GM12891 (cell line): ENCODE measurements at regions not wholly inside any gene's neighbourhood (a gene's known extent, or its start where the extent isn't known, plus 50 kb on each side); places are given as distances from the start of the nearest gene placed in this dataset.
"Not testable (repeated sequence)": the region's sequence is repeated elsewhere in the genome, so short reads cannot be mapped to it uniquely, and the experiment has no call there.

ENCODE experiments used
- DNase-seq: peaks from one replicate; pipeline ENCODE4 v3.0.0; 2011; ENCODE audit warnings: low spot score; ENCODE audit not compliant: insufficient read length
- FAIRE-seq: peaks from 2 replicates; lab custom pipeline; 2011; peaks lifted over from hg19 to GRCh38; lab: Jason Lieb, UNC
- PAX5 ChIP-seq: IDR thresholded peaks from 2 replicates; pipeline ENCODE4 v1.6.1; 2011; ENCODE audit warnings: low read length, moderate library complexity, mild to moderate bottlenecking; ENCODE audit not compliant: insufficient read depth, severe bottlenecking
- POLR2A ChIP-seq: IDR thresholded peaks from 2 replicates; pipeline ENCODE4 v1.6.1; 2011; ENCODE audit warnings: low read depth, low read length, control low read depth
- POLR2AphosphoS5 ChIP-seq: IDR thresholded peaks from 2 replicates; pipeline ENCODE4 v1.6.1; 2011; ENCODE audit warnings: low read depth, low read length, control low read depth
- POU2F2 ChIP-seq: IDR thresholded peaks from 2 replicates; pipeline ENCODE4 v1.6.1; 2011; ENCODE audit warnings: low read depth, mild to moderate bottlenecking, control low read depth, low read length, moderate library complexity
- SPI1 ChIP-seq: IDR thresholded peaks from 2 replicates; pipeline ENCODE4 v1.6.1; 2011; ENCODE audit warnings: low read depth, low read length, control low read depth
- TAF1 ChIP-seq: IDR thresholded peaks from 2 replicates; pipeline ENCODE4 v1.6.1; 2011; ENCODE audit warnings: low read depth, low read length, control low read depth

GRCh38 chr6:93035756-93036155 is 383.6 kb downstream of the EPHA7 start:
- DNase-seq = no peak
- FAIRE-seq = no peak
- TF ChIP-seq POLR2AphosphoS5 (no peak), TAF1 (no peak), POLR2A (no peak), PAX5 (no peak), POU2F2 (no peak), SPI1 (no peak)

GRCh38 chr6:93021235-93021915 is 398.0 kb downstream of the EPHA7 start:
- no peak for TF ChIP-seq TAF1
- TF ChIP-seq SPI1 = no peak
- TF ChIP-seq POU2F2 = no peak
- no peak for TF ChIP-seq POLR2AphosphoS5
- no peak for TF ChIP-seq PAX5
- no peak for TF ChIP-seq POLR2A
- FAIRE-seq (no peak), DNase-seq (no peak)

- TF ChIP-seq SPI1 (no peak), POLR2A (no peak), POLR2AphosphoS5 (no peak), POU2F2 (no peak), TAF1 (no peak), PAX5 (no peak)
These were observed 401.7 kb downstream of the EPHA7 start for GRCh38 chr6:93017626-93018025.

GRCh38 chr6:93017213-93017612 is 402.1 kb downstream of the EPHA7 start:
- no peak for TF ChIP-seq PAX5
- TF ChIP-seq POU2F2 = no peak
- no peak for TF ChIP-seq TAF1
- no peak for TF ChIP-seq POLR2AphosphoS5
- TF ChIP-seq SPI1 = no peak
- TF ChIP-seq POLR2A = no peak
- DNase-seq (no peak), FAIRE-seq (no peak)

More at GRCh38 chr6:93017626-93018025, 401.7 kb downstream of the EPHA7 start:
- FAIRE-seq (no peak), DNase-seq (no peak)

GRCh38 chr6:93013054-93013453 is 406.3 kb downstream of the EPHA7 start:
- FAIRE-seq (no peak), DNase-seq (no peak)
- TF ChIP-seq SPI1 (no peak), POLR2AphosphoS5 (no peak), PAX5 (no peak), POU2F2 (no peak), POLR2A (no peak), TAF1 (no peak)

- TF ChIP-seq SPI1 (no peak), POLR2A (no peak), TAF1 (no peak), POLR2AphosphoS5 (no peak), POU2F2 (no peak), PAX5 (no peak)
- no peak for DNase-seq
- no peak for FAIRE-seq
These were observed 411.0 kb downstream of the EPHA7 start for GRCh38 chr6:93008375-93008774.

GRCh38 chr6:92989656-92990055 is 429.7 kb downstream of the EPHA7 start:
- TF ChIP-seq PAX5 (no peak), POLR2A (no peak), SPI1 (no peak), POLR2AphosphoS5 (no peak), POU2F2 (no peak), TAF1 (no peak)
- no peak for DNase-seq
- FAIRE-seq = no peak

- DNase-seq (no peak), FAIRE-seq (no peak)
- TF ChIP-seq TAF1 = no peak
- no peak for TF ChIP-seq POLR2A
- no peak for TF ChIP-seq PAX5
- TF ChIP-seq POLR2AphosphoS5 = no peak
- TF ChIP-seq POU2F2 = no peak
- no peak for TF ChIP-seq SPI1
These were observed 440.1 kb downstream of the EPHA7 start for GRCh38 chr6:92979281-92979680.

GRCh38 chr6:92977018-92977417 is 442.3 kb downstream of the EPHA7 start:
- TF ChIP-seq TAF1 (no peak), POLR2A (no peak), POLR2AphosphoS5 (no peak), POU2F2 (no peak), PAX5 (no peak), SPI1 (no peak)
- DNase-seq (no peak), FAIRE-seq (no peak)

- no peak for FAIRE-seq
- TF ChIP-seq PAX5 (no peak), SPI1 (no peak), POLR2A (no peak), TAF1 (no peak), POLR2AphosphoS5 (no peak), POU2F2 (no peak)
- no peak for DNase-seq
These were observed 452.0 kb downstream of the EPHA7 start for GRCh38 chr6:92967362-92967761.

- TF ChIP-seq POU2F2 = no peak
- no peak for TF ChIP-seq POLR2A
- TF ChIP-seq TAF1 = no peak
- no peak for TF ChIP-seq SPI1
- TF ChIP-seq PAX5 = no peak
- no peak for TF ChIP-seq POLR2AphosphoS5
- DNase-seq = no peak
- no peak for FAIRE-seq
These were observed 456.5 kb downstream of the EPHA7 start for GRCh38 chr6:92962846-92963245.

GRCh38 chr6:92952111-92952510 is 467.2 kb downstream of the EPHA7 start:
- FAIRE-seq, DNase-seq: not testable (repeated sequence)
